GM12878 (cell line): ENCODE measurements at regions not wholly inside any gene's neighbourhood (a gene's known extent, or its start where the extent isn't known, plus 50 kb on each side); places are given as distances from the start of the nearest gene placed in this dataset.

Experiments
- ATAC-seq: fragments of 200-7000 bp; cut with Tn5 transposase; 3 replicates; pipeline ENCODE4 v1.9.1; 2020; ENCODE audit warnings: mild to moderate bottlenecking, moderate library complexity
- BruUV-seq: library from RNA; stranded (reverse); fragments of 400-500 nt; replicated peaks from 2 replicates; lab custom pipeline; 2021; lab: Mats Ljungman, UMichigan
- CTCF ChIA-PET: fragments of 300-600 bp; sonication (Branson Sonifier 250); formaldehyde crosslinking; extraction: SDS; loops from one replicate; lab custom pipeline; 2021; ENCODE audit warnings: inconsistent platforms; lab: Yijun Ruan, JAX
- POLR2A ChIA-PET: fragments of 350-600 bp; formaldehyde crosslinking; extraction: SDS; loops from one replicate; lab custom pipeline; 2021; ENCODE audit warnings: inconsistent platforms; lab: Charles Lee
- RAD21 ChIA-PET: fragments of 300-600 bp; sonication (Branson Sonifier 250); formaldehyde crosslinking; loops from one replicate; lab custom pipeline; 2023; ENCODE audit warnings: antibody characterized with exemption; ENCODE audit not compliant: unreplicated experiment; lab: Charles Lee
- SMC1A ChIA-PET: fragments of 300-600 bp; sonication (Branson Sonifier 250); formaldehyde crosslinking; loops from one replicate; lab custom pipeline; 2023; ENCODE audit not compliant: unreplicated experiment, uncharacterized antibody; lab: Charles Lee
- DNase-seq: peaks from one replicate; pipeline ENCODE4 v3.0.0-alpha.2; 2011; ENCODE audit warnings: low read depth, low spot score
- FAIRE-seq: peaks from 3 replicates; lab custom pipeline; 2011; peaks lifted over from hg19 to GRCh38; lab: Jason Lieb, UNC
- H2AFZ ChIP-seq: 2 replicates; pipeline ENCODE4 v1.6.0; 2011; ENCODE audit warnings: low read depth, low read length, control low read depth; ENCODE audit not compliant: control insufficient read depth
- H3K27ac ChIP-seq: 2 replicates; pipeline ENCODE4 v1.5.1; 2011; ENCODE audit warnings: control low read depth; ENCODE audit not compliant: control insufficient read depth, insufficient read depth
- H3K27me3 ChIP-seq, 2 experiments: replicated peaks in 1 of 2; 2 replicates each; pipeline versions ENCODE4 v1.6.0 to v1.6.1; 2011; ENCODE audit warnings: low read length in 1 of 2; ENCODE audit not compliant: control insufficient read depth in 2 of 2, insufficient read depth in 2 of 2
- H3K36me3 ChIP-seq, 2 experiments: 2 replicates each; pipeline ENCODE4 v1.5.1; 2011; ENCODE audit warnings: low read length in 1 of 2; ENCODE audit not compliant: control insufficient read depth in 2 of 2, insufficient read depth in 2 of 2
- H3K4me1 ChIP-seq: 2 replicates; pipeline ENCODE4 v1.6.1; 2011; ENCODE audit warnings: mild to moderate bottlenecking, low read length, moderate library complexity, mixed read lengths; ENCODE audit not compliant: control insufficient read depth, insufficient read depth
- H3K4me2 ChIP-seq: 2 replicates; pipeline ENCODE4 v1.6.0; 2011; ENCODE audit warnings: control low read depth; ENCODE audit not compliant: control insufficient read depth, insufficient read depth
- H3K4me3 ChIP-seq: fragments of 200-600 bp; sonication (generic); 2 replicates; pipeline ENCODE4 v1.5.1; 2016
- H3K79me2 ChIP-seq: 2 replicates; pipeline ENCODE4 v1.6.0; 2011; ENCODE audit warnings: low read length; ENCODE audit not compliant: control insufficient read depth, insufficient read depth
- H3K9ac ChIP-seq: 2 replicates; pipeline ENCODE4 v1.8.0; 2011; ENCODE audit warnings: low read length, control low read depth, mixed read lengths; ENCODE audit not compliant: control insufficient read depth, insufficient read depth
- H3K9me3 ChIP-seq: replicated peaks from 3 replicates; pipeline ENCODE4 v1.5.1; 2011; ENCODE audit warnings: mild to moderate bottlenecking, low read length; ENCODE audit not compliant: control insufficient read depth, insufficient read depth
- H4K20me1 ChIP-seq: 2 replicates; pipeline ENCODE4 v1.6.0; 2011; ENCODE audit not compliant: control insufficient read depth, insufficient read depth
- IKZF1 ChIP-seq: fragments of 450-650 bp; conservative IDR thresholded peaks from 2 replicates; pipeline ENCODE4 v1.6.1; 2017; ENCODE audit warnings: antibody characterized with exemption, mild to moderate bottlenecking
- KDM1A ChIP-seq: fragments of 200-600 bp; sonication (generic); IDR thresholded peaks from 2 replicates; pipeline ENCODE4 v1.6.1; 2016; ENCODE audit warnings: borderline replicate concordance
- MXI1 ChIP-seq: fragments of 150-350 bp; IDR thresholded peaks from 2 replicates; pipeline ENCODE4 v1.6.1; 2011; ENCODE audit warnings: low read depth, mild to moderate bottlenecking, inconsistent platforms, low read length, improper control_type of control experiment
- PAX5 ChIP-seq: IDR thresholded peaks from 2 replicates; pipeline ENCODE4 v1.6.1; 2011; ENCODE audit warnings: low read depth, low read length, borderline replicate concordance
- RB1 ChIP-seq: fragments of 450-650 bp; formaldehyde crosslinking; IDR thresholded peaks from 2 replicates; pipeline ENCODE4 v1.6.1; 2017; ENCODE audit warnings: mild to moderate bottlenecking, borderline replicate concordance
- RUNX3 ChIP-seq: IDR thresholded peaks from 2 replicates; pipeline ENCODE4 v1.6.1; 2012; ENCODE audit warnings: low read length, inconsistent platforms
- ZNF274 ChIP-seq: IDR thresholded peaks from one replicate; pipeline ENCODE4 v1.8.0; 2011; ENCODE audit not compliant: insufficient read length, insufficient read depth
- WGBS: methylation state at CpG from one replicate; pipeline ENCODE4 v1.1.6; 2016; ENCODE audit warnings: low lambda C conversion rate; ENCODE audit not compliant: insufficient replicate concordance, insufficient coverage; ENCODE audit errors: missing lambda C conversion rate; 5-methylcytosine and 5-hydroxymethylcytosine counted together
- in situ Hi-C: fragments of 300-500 bp; cut with MboI; formaldehyde crosslinking; loops from 9 replicates; pipeline ENCODE4 v1.14.3; 2018; ENCODE audit warnings: mixed read lengths
- intact Hi-C: fragments of 100-400 bp; cut with micrococcal nuclease; formaldehyde crosslinking; loops from one replicate; pipeline ENCODE4 v1.14.2; 2022; ENCODE audit not compliant: unreplicated experiment
- TF ChIP-seq, protein P1 (sequence below): IDR thresholded peaks from 2 replicates; pipeline ENCODE4 v1.6.1; 2012; ENCODE audit warnings: low read depth, low read length, improper control_type of control experiment
- TF ChIP-seq, protein P2 (sequence below): fragments of 450-650 bp; IDR thresholded peaks from 2 replicates; pipeline ENCODE4 v1.6.1; 2017; ENCODE audit warnings: borderline replicate concordance
- TF ChIP-seq, protein P3 (sequence below): IDR thresholded peaks from 2 replicates; pipeline ENCODE4 v1.6.1; 2011; ENCODE audit warnings: borderline replicate concordance, low read depth, mild to moderate bottlenecking, moderate library complexity, low read length; ENCODE audit not compliant: insufficient read depth, poor library complexity, severe bottlenecking

DNA sequence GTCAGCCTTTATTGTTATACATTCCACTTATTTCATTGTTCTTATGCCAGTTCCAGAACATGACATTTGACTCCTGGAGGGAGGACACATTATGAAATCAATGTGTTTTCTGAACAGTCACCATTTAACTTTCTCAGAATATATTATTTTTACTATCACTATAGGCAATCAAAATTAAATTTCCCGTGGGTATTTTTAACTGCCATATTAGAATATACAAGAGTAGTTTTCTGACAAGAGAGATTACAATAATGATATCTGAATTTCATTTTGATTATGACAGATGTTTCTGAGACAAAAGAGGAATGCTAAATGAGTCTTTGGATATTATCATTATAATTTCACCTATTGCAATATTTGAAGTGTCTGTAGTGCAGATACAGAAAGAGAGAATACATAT is 64.4 kb upstream of the FSIP2 start:
- ChIA-PET SMC1A (no interaction called here), POLR2A (no interaction called here), RAD21 (no interaction called here), CTCF (no interaction called here)
- Histone ChIP-seq H3K79me2 (no peaks in the 10 kb centered on the region), H3K4me3 (no peak overlapping the region), H3K27me3 (no peaks in the 10 kb centered on the region), H3K9ac (no peak overlapping the region), H4K20me1 (no peaks in the 10 kb centered on the region), H3K4me2 (no peak overlapping the region), H2AFZ (no peak overlapping the region), H3K36me3 (no peaks in the 10 kb centered on the region), H3K27ac (no peak overlapping the region), H3K4me1 (no peaks in the 10 kb centered on the region), H3K9me3 (no peaks in the 10 kb centered on the region)
- no peak for TF ChIP-seq IKZF1
- TF ChIP-seq RB1 = no peak
- no peak for FAIRE-seq
- in situ Hi-C loops (no loop called here), intact Hi-C loops (no loop called here)
- 0% methylated on average over 1 of the region's 1 CpG for WGBS
- BruUV-seq = no TSS peak
- no peak for DNase-seq
- ATAC-seq = no peak

DNA sequence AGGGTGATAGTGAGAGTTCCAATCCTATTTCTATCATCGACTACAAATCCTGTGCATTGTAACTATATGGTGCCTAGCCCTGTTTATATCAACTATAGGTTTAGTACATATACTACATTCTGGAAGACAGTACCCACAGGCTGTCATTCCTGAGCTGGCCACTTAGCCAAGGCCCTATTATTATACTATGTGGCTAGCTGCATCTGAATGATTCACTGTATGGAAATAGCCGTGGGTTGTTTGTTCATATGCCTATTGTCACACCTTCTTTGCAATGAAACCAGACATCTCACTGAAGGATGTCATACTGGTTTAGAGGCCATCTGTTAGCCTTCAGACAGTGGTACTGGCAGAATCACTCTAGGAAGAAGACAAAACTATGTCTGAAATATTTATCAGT is 62.3 kb upstream of the FSIP2 start:
- SMC1A ChIA-PET = interaction anchor here (1.2 kb wide), 1 partner anchor 33 kb away, joined by 3 read pairs; no protein-coding TSS in a partner anchor
- 32% methylated on average over 2 of the region's 2 CpGs for WGBS
- peak; percentile 77 for ATAC-seq
- BruUV-seq = no TSS peak
- no peaks in the 10 kb centered on the region for H3K4me1 ChIP-seq
- H3K4me2 ChIP-seq = no peak overlapping the region
- no peak overlapping the region for H3K4me3 ChIP-seq
- in situ Hi-C loops = no loop called here
- H2AFZ ChIP-seq = no peak overlapping the region
- intact Hi-C loops = no loop called here
- FAIRE-seq = no peak
- RAD21 ChIA-PET = no interaction called here
- H3K27ac ChIP-seq = no peak overlapping the region
- H4K20me1 ChIP-seq = no peaks in the 10 kb centered on the region
- H3K9ac ChIP-seq = no peak overlapping the region
- H3K27me3 ChIP-seq = no peaks in the 10 kb centered on the region
- H3K9me3 ChIP-seq = no peaks in the 10 kb centered on the region
- H3K79me2 ChIP-seq = no peaks in the 10 kb centered on the region
- DNase-seq = no peak
- no peaks in the 10 kb centered on the region for H3K36me3 ChIP-seq
- TF ChIP-seq RUNX3 (no peak), ZNF274 (no peak), KDM1A (no peak), PAX5 (no peak), MXI1 (no peak)
- TF ChIP-seq, protein P1, sequence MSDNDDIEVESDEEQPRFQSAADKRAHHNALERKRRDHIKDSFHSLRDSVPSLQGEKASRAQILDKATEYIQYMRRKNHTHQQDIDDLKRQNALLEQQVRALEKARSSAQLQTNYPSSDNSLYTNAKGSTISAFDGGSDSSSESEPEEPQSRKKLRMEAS = no peak
- TF ChIP-seq, protein P2, sequence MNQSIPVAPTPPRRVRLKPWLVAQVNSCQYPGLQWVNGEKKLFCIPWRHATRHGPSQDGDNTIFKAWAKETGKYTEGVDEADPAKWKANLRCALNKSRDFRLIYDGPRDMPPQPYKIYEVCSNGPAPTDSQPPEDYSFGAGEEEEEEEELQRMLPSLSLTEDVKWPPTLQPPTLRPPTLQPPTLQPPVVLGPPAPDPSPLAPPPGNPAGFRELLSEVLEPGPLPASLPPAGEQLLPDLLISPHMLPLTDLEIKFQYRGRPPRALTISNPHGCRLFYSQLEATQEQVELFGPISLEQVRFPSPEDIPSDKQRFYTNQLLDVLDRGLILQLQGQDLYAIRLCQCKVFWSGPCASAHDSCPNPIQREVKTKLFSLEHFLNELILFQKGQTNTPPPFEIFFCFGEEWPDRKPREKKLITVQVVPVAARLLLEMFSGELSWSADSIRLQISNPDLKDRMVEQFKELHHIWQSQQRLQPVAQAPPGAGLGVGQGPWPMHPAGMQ = no peak
- TF ChIP-seq, protein P3, sequence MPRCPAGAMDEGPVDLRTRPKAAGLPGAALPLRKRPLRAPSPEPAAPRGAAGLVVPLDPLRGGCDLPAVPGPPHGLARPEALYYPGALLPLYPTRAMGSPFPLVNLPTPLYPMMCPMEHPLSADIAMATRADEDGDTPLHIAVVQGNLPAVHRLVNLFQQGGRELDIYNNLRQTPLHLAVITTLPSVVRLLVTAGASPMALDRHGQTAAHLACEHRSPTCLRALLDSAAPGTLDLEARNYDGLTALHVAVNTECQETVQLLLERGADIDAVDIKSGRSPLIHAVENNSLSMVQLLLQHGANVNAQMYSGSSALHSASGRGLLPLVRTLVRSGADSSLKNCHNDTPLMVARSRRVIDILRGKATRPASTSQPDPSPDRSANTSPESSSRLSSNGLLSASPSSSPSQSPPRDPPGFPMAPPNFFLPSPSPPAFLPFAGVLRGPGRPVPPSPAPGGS = no peak
- CTCF ChIA-PET = interaction anchor here (1.5 kb wide), 1 partner anchor 47 kb away, joined by 3 read pairs; no protein-coding TSS in a partner anchor
- POLR2A ChIA-PET = no interaction called here
